ENCODE measurements at regions not wholly inside any gene's neighbourhood (a gene's known extent, or its start where the extent isn't known, plus 50 kb on each side); places are given as distances from the start of the nearest gene placed in this dataset.

DNA sequence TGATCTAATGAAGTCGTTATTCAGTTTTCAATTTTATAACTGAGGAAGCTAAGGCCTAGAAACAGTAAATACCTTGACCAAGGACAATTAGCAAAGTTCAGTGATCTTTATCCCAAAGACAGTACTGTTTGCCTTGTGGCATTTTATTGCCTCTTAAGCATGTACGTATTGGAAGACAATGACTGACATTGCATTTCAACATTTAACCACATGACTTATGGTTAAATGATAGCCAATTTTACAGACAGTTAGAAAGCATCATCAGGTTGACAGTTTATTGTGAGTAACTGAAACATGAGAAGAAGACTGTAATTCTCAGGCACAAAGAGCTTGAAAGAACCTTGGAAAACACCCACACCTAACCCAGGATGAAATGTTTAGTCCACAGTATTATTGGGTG lies 390.8 kb upstream of the ZNF385D start:
- H3K4me3 ChIP-seq: no peak overlapping the region
- intact Hi-C loops (cut with micrococcal nuclease): no loop called here
- H3K27ac ChIP-seq (replicated peaks): no peak overlapping the region
- peaks cover 1% of the 10 kb centered on the region for H3K9me3 ChIP-seq (replicated peaks)
- no peaks in the 10 kb centered on the region for H3K27me3 ChIP-seq (ENCODE audit: low read depth)
- H3K4me1 ChIP-seq: no peaks in the 10 kb centered on the region
- DNase-seq: no peak
- TF ChIP-seq, protein P1, sequence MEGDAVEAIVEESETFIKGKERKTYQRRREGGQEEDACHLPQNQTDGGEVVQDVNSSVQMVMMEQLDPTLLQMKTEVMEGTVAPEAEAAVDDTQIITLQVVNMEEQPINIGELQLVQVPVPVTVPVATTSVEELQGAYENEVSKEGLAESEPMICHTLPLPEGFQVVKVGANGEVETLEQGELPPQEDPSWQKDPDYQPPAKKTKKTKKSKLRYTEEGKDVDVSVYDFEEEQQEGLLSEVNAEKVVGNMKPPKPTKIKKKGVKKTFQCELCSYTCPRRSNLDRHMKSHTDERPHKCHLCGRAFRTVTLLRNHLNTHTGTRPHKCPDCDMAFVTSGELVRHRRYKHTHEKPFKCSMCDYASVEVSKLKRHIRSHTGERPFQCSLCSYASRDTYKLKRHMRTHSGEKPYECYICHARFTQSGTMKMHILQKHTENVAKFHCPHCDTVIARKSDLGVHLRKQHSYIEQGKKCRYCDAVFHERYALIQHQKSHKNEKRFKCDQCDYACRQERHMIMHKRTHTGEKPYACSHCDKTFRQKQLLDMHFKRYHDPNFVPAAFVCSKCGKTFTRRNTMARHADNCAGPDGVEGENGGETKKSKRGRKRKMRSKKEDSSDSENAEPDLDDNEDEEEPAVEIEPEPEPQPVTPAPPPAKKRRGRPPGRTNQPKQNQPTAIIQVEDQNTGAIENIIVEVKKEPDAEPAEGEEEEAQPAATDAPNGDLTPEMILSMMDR (IDR thresholded peaks at IDR 0.05; ENCODE audit: borderline replicate concordance): no peak
- no peaks in the 10 kb centered on the region for H3K36me3 ChIP-seq

DNA sequence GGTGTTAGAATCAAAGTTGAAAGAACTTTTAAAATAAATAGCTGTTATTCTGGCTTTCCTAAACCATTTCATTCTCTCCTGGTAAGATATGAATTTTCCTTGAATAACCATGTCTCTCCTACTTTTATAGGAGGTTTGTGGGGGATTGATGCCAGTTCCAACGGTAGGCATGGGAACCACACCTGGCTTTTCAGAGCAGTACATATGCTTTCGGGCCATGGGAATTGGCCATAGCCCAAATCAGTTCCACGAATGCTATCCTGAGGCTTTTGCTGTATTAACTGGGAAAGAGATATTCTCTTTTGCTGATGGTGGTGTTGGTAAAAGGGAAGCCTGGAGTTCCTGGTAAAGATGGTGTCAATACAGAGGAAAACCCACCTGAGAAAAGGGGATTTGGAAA lies 396.2 kb upstream of the ZNF385D start:
- no peaks in the 10 kb centered on the region for H3K4me1 ChIP-seq
- no peaks in the 10 kb centered on the region for H3K27me3 ChIP-seq (ENCODE audit: low read depth)
- no peak overlapping the region for H3K27ac ChIP-seq (replicated peaks)
- DNase-seq: no peak
- no peaks in the 10 kb centered on the region for H3K36me3 ChIP-seq
- no peak overlapping the region for H3K4me3 ChIP-seq
- no peaks in the 10 kb centered on the region for H3K9me3 ChIP-seq (replicated peaks)
- intact Hi-C loops (cut with micrococcal nuclease): no loop called here
- TF ChIP-seq, protein P1 (IDR thresholded peaks at IDR 0.05; ENCODE audit: borderline replicate concordance): no peak

DNA sequence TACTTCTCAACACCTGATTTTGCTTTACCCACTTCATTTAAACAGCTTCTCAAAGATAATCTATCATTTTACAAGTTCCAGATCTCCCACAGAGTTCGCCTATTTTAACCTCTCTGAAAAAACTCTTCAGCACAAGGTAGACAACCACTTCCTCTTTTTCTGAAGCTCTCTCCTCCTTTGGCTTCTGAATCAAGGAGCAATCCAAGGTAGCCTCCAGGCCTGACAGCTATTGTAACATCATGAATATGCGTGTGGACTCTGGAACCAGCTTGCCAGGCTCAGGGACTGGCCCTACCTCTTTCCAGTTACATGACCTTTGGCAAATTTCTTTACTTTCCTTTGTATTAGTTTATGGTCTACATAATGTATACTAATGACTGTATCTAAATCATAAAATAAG lies 405.9 kb upstream of the ZNF385D start:
- DNase-seq: no peak
- TF ChIP-seq, protein P1 (IDR thresholded peaks at IDR 0.05; ENCODE audit: borderline replicate concordance): no peak
- Histone ChIP-seq H3K4me1 (no peaks in the 10 kb centered on the region), H3K9me3 (replicated peaks) (no peaks in the 10 kb centered on the region), H3K4me3 (no peak overlapping the region), H3K27ac (replicated peaks) (no peak overlapping the region), H3K36me3 (no peaks in the 10 kb centered on the region), H3K27me3 (ENCODE audit: low read depth) (no peaks in the 10 kb centered on the region)
- intact Hi-C loops (cut with micrococcal nuclease): no loop called here

DNA sequence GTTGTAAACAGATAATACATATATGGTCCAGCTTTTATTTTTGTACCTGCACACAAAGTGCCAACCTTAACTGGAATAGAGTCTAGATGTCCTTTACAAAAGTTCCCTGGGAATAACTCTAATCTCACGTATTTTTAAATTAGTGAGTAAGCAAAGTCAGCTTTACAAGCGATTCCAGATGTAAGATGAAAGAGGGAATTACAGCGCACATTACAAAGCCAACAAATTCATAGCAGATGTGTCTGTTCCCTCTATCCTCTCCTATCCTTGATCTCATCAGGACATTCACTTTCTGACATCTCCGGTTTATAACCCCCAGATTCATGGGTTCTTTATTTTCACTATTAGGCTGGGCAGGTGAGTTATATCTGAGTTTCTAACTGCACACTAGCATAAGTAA lies 406.8 kb upstream of the ZNF385D start:
- no peaks in the 10 kb centered on the region for H3K27me3 ChIP-seq (ENCODE audit: low read depth)
- TF ChIP-seq, protein P1 (IDR thresholded peaks at IDR 0.05; ENCODE audit: borderline replicate concordance): no peak
- no peak overlapping the region for H3K4me3 ChIP-seq
- no peak overlapping the region for H3K27ac ChIP-seq (replicated peaks)
- H3K36me3 ChIP-seq: no peaks in the 10 kb centered on the region
- H3K9me3 ChIP-seq (replicated peaks): no peaks in the 10 kb centered on the region
- intact Hi-C loops (cut with micrococcal nuclease): no loop called here
- no peak for DNase-seq
- no peaks in the 10 kb centered on the region for H3K4me1 ChIP-seq

DNA sequence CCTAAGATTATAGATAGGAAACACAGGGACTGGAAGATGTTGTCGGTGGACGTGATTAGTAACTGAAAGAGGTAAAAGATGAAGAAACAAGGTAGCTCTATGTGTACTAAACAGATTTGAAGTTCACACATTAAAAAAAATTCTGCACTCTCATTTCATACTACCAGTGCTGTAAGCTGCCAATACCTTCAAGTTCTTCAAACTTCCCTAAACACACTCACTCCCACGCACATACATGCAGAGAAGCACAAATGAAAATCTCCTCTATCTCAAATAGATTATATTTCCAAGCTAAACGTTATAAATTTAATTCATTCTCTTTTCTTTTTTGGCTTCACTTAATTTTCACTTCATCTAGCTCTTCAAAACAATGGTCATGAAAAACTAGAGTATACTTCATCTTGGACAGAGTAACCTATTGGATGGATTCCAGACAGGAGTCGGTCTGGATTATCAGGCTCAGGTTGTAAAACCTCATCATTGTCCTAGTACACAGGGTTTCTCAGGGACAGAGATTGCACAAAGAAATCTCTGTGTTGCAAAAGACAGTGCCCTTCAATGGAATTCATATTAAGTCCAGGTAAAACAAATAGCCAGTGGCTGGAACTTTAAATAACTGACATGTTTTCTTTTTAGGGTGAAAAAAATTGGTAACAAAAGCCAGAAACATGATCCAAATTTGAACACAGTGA lies 408.1 kb upstream of the ZNF385D start:
- no peaks in the 10 kb centered on the region for H3K27me3 ChIP-seq (ENCODE audit: low read depth)
- H3K4me3 ChIP-seq: no peak overlapping the region
- H3K9me3 ChIP-seq (replicated peaks): no peaks in the 10 kb centered on the region
- DNase-seq: no peak
- no peaks in the 10 kb centered on the region for H3K4me1 ChIP-seq
- TF ChIP-seq, protein P1 (IDR thresholded peaks at IDR 0.05; ENCODE audit: borderline replicate concordance): no peak
- no peak overlapping the region for H3K27ac ChIP-seq (replicated peaks)
- H3K36me3 ChIP-seq: no peaks in the 10 kb centered on the region
- intact Hi-C loops (cut with micrococcal nuclease): no loop called here

Data from left ventricle myocardium inferior (tissue), 1 donor.